Smooth muscle cell (in vitro differentiated cells): ENCODE measurements at regions not wholly inside any gene's neighbourhood (a gene's known extent, or its start where the extent isn't known, plus 50 kb on each side); places are given as distances from the start of the nearest gene placed in this dataset.

Experiments
- DNase-seq: peaks from one replicate; lab custom pipeline; 2025; ENCODE audit not compliant: unreplicated experiment; lab: John Stamatoyannopoulos, UW
- H2AFZ ChIP-seq: fragments of 200-600 bp; sonication (generic); 2 replicates; pipeline ENCODE4 v1.6.0; 2016; ENCODE audit warnings: antibody characterized with exemption, low read depth, mild to moderate bottlenecking
- H3F3A ChIP-seq: fragments of 200-600 bp; sonication (generic); 2 replicates; pipeline ENCODE4 v1.6.0; 2017; ENCODE audit warnings: antibody characterized with exemption, low read depth
- H3K27ac ChIP-seq: fragments of 200-600 bp; sonication (generic); 2 replicates; pipeline ENCODE4 v1.5.1; 2016; ENCODE audit warnings: low read depth, mild to moderate bottlenecking
- H3K27me3 ChIP-seq: fragments of 200-600 bp; sonication (generic); 2 replicates; pipeline ENCODE4 v1.6.1; 2016; ENCODE audit warnings: low read depth, mild to moderate bottlenecking
- H3K36me3 ChIP-seq: fragments of 200-600 bp; sonication (generic); 2 replicates; pipeline ENCODE4 v1.5.1; 2016; ENCODE audit warnings: low read depth
- H3K4me1 ChIP-seq: fragments of 200-600 bp; sonication (generic); 2 replicates; pipeline ENCODE4 v1.5.1; 2016; ENCODE audit warnings: low read depth
- H3K4me2 ChIP-seq: fragments of 200-600 bp; sonication (generic); 2 replicates; pipeline ENCODE4 v1.6.0; 2016; ENCODE audit warnings: mild to moderate bottlenecking
- H3K4me3 ChIP-seq: fragments of 200-600 bp; sonication (generic); 2 replicates; pipeline ENCODE4 v1.5.1; 2016; ENCODE audit warnings: mild to moderate bottlenecking
- H3K79me2 ChIP-seq: fragments of 200-600 bp; sonication (generic); 2 replicates; pipeline ENCODE4 v1.6.0; 2016; ENCODE audit warnings: low read depth, mild to moderate bottlenecking
- H3K9ac ChIP-seq: fragments of 200-600 bp; sonication (generic); 2 replicates; pipeline ENCODE4 v1.6.0; 2016; ENCODE audit warnings: low read depth
- H3K9me3 ChIP-seq: fragments of 200-600 bp; sonication (generic); replicated peaks from 2 replicates; pipeline ENCODE4 v1.5.1; 2016; ENCODE audit warnings: low read depth
- H4K20me1 ChIP-seq: fragments of 200-600 bp; sonication (generic); 2 replicates; pipeline ENCODE4 v1.6.0; 2016; ENCODE audit warnings: low read depth
- CTCF ChIP-seq: fragments of 200-600 bp; sonication (generic); IDR thresholded peaks from 2 replicates; pipeline ENCODE4 v1.5.1; 2017; ENCODE audit warnings: borderline replicate concordance, mild to moderate bottlenecking, antibody characterized with exemption; ENCODE audit not compliant: insufficient read depth, poor library complexity, severe bottlenecking
- WGBS: methylation state at CpG from one replicate; pipeline ENCODE4 v1.1.7; 2016; ENCODE audit warnings: low lambda C conversion rate; 5-methylcytosine and 5-hydroxymethylcytosine counted together

GRCh38 chr18:64850791-64851190 lies 701.9 kb upstream of the LINC00305 start:
- H3K4me1 ChIP-seq: no peaks in the 10 kb centered on the region
- no peak overlapping the region for H2AFZ ChIP-seq
- H3K27me3 ChIP-seq: no peaks in the 10 kb centered on the region
- no peaks in the 10 kb centered on the region for H3F3A ChIP-seq
- H3K36me3 ChIP-seq: no peaks in the 10 kb centered on the region
- DNase-seq: no peak
- 88% methylated on average over 1 of the region's 1 CpG for WGBS
- H3K9ac ChIP-seq: no peak overlapping the region
- H3K79me2 ChIP-seq: no peaks in the 10 kb centered on the region
- no peaks in the 10 kb centered on the region for H3K9me3 ChIP-seq
- no peak overlapping the region for H3K4me2 ChIP-seq
- no peak overlapping the region for H3K27ac ChIP-seq
- TF ChIP-seq CTCF: no peak
- H4K20me1 ChIP-seq: no peaks in the 10 kb centered on the region
- H3K4me3 ChIP-seq: no peak overlapping the region

- Histone ChIP-seq H2AFZ (no peak overlapping the region), H3K9ac (no peak overlapping the region), H3K4me1 (no peaks in the 10 kb centered on the region), H3F3A (no peaks in the 10 kb centered on the region), H3K4me2 (no peak overlapping the region), H3K9me3 (no peaks in the 10 kb centered on the region), H4K20me1 (no peaks in the 10 kb centered on the region), H3K36me3 (no peaks in the 10 kb centered on the region), H3K27ac (no peak overlapping the region), H3K27me3 (no peaks in the 10 kb centered on the region), H3K79me2 (no peaks in the 10 kb centered on the region), H3K4me3 (no peak overlapping the region)
- no peak for TF ChIP-seq CTCF
- 64% methylated on average over 2 of the region's 2 CpGs for WGBS
- DNase-seq: no peak
These were observed 692.2 kb upstream of the LINC00305 start for GRCh38 chr18:64840911-64841701.

GRCh38 chr18:64810354-64810753 lies 661.5 kb upstream of the LINC00305 start:
- 89% methylated on average over 3 of the region's 3 CpGs for WGBS
- no peaks in the 10 kb centered on the region for H3K4me1 ChIP-seq
- H3K4me3 ChIP-seq: no peak overlapping the region
- H3K4me2 ChIP-seq: no peak overlapping the region
- no peaks in the 10 kb centered on the region for H3K79me2 ChIP-seq
- H2AFZ ChIP-seq: no peak overlapping the region
- no peaks in the 10 kb centered on the region for H3K9me3 ChIP-seq
- no peak overlapping the region for H3K9ac ChIP-seq
- H4K20me1 ChIP-seq: no peaks in the 10 kb centered on the region
- H3K36me3 ChIP-seq: no peaks in the 10 kb centered on the region
- DNase-seq: no peak
- no peaks in the 10 kb centered on the region for H3K27me3 ChIP-seq
- TF ChIP-seq CTCF: no peak
- H3F3A ChIP-seq: no peaks in the 10 kb centered on the region
- no peak overlapping the region for H3K27ac ChIP-seq

GRCh38 chr18:64809801-64810200 lies 660.9 kb upstream of the LINC00305 start:
- H3F3A ChIP-seq: no peaks in the 10 kb centered on the region
- H3K27me3 ChIP-seq: no peaks in the 10 kb centered on the region
- H2AFZ ChIP-seq: no peak overlapping the region
- no peak overlapping the region for H3K4me3 ChIP-seq
- no peak for TF ChIP-seq CTCF
- no peaks in the 10 kb centered on the region for H3K79me2 ChIP-seq
- H3K9me3 ChIP-seq: no peaks in the 10 kb centered on the region
- H3K4me2 ChIP-seq: no peak overlapping the region
- no peak for DNase-seq
- H3K36me3 ChIP-seq: no peaks in the 10 kb centered on the region
- WGBS: 81% methylated on average over 5 of the region's 5 CpGs
- no peak overlapping the region for H3K27ac ChIP-seq
- H4K20me1 ChIP-seq: no peaks in the 10 kb centered on the region
- no peaks in the 10 kb centered on the region for H3K4me1 ChIP-seq
- H3K9ac ChIP-seq: no peak overlapping the region
